Femur (tissue), 1 donor: ENCODE measurements at regions not wholly inside any gene's neighbourhood (a gene's known extent, or its start where the extent isn't known, plus 50 kb on each side); places are given as distances from the start of the nearest gene placed in this dataset.
"Not testable (repeated sequence)": the region's sequence is repeated elsewhere in the genome, so short reads cannot be mapped to it uniquely, and the experiment has no call there.

Source experiments
- DNase-seq: peaks from one replicate; pipeline ENCODE4 v3.0.0-alpha.2; 2017

- DNase-seq: no peak
These were observed 912.2 kb upstream of the ADGRB3 start for GRCh38 chr6:67722861-67723261.

DNA sequence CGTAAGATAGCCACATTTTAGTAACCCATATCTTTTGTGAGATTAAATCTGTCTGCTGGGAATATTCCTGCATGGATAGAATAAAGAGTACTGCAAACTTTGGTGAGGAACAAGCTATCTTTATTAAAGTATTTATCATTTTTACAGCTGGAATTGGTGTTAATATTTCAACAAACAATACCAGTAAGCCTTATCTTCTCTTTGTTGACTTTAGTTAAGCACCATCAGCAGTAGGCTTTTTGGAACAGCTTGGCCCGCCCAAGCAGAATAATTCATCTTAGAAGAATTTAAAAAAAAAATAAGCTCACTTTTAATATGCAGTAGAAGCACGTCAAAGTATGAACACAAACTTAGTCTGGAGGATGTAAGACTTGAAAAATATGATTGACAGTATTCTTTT lies 917.8 kb upstream of the ADGRB3 start:
- DNase-seq: no peak

DNA sequence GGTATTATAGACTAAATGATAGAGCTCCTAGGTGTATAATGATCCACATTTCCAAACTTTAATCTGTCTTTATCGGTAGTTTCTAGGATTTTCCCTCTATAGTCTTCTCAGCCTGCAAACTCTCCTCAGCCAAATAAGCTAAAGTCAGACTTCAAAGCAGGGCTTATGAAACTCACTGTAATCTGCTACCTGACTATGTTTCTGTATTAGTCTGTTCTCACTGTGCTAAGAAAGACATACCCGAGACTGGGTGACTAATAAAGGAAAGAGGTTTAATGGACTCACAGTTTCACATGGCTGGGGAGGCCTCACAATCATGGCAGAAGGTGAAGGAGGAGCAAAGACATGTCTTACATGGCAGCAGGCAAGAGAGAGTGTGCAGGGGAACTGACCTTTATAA lies 928.7 kb upstream of the ADGRB3 start:
- no peak for DNase-seq

GRCh38 chr6:67698534-67698933 lies 936.5 kb upstream of the ADGRB3 start:
- DNase-seq: no peak

GRCh38 chr6:67694127-67694526 lies 941.0 kb upstream of the ADGRB3 start:
- DNase-seq: no peak

DNA sequence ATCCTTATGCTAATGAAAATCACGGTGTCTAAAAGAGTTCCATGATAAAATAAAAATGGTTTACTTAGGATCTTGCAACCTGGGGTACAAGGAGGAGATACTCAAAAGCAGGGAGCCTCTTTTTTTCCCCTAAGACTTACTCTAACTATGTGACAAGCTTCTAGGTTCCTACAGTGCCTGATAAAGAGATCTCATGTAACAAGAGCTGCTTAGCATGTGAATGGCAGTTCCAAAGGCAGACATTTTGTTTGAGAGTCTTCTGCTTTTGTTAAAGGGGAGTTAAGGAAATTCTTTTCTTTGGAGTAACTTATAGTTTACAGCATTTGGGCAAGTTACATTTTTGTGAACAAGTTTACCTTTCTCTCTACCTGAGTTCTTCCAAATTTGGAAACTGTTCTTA lies 945.8 kb upstream of the ADGRB3 start:
- DNase-seq: no peak

DNA sequence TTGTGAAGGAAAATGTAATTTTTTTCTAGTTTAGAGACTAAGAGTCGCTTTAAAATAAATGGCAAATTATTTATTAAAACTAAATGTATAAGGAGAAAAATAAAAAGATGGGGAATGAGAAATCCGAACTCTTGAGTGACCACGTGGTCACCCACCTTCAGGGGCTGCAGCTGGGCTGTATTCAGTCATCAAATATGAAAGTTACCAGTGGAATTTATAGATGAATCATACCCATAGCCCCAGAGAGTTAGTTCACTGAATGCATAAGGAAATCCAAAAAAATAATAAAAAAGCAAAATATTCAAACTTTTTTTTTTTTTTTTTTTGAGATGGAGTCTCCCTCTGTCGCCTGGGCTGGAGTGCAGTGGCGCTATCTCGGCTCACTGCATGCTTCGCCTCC lies 947.7 kb upstream of the ADGRB3 start:
- no peak for DNase-seq

- not testable (repeated sequence) for DNase-seq
These were observed 948.9 kb upstream of the ADGRB3 start for GRCh38 chr6:67686225-67686624.

DNA sequence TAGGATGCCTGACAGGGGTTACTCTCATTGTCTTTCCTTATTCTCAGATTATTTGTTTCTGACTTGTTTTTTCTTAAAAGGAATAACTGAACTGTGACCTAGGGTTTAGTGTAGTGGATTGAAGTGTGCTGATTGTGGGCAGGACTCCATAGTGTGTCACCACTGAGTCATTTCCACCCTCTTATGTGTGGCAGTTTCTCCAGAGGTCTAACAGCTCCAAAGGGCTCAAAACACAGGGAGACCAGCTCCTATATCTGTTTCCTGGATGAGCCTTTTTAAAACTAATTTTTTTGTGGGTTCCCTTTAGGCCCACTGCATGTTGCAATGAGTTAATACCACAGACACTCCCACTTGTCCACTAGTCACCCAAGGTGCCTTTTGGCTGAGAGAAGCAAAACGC lies 951.1 kb upstream of the ADGRB3 start:
- no peak for DNase-seq

- no peak for DNase-seq
These were observed 954.7 kb upstream of the ADGRB3 start for GRCh38 chr6:67680297-67680932.

DNA sequence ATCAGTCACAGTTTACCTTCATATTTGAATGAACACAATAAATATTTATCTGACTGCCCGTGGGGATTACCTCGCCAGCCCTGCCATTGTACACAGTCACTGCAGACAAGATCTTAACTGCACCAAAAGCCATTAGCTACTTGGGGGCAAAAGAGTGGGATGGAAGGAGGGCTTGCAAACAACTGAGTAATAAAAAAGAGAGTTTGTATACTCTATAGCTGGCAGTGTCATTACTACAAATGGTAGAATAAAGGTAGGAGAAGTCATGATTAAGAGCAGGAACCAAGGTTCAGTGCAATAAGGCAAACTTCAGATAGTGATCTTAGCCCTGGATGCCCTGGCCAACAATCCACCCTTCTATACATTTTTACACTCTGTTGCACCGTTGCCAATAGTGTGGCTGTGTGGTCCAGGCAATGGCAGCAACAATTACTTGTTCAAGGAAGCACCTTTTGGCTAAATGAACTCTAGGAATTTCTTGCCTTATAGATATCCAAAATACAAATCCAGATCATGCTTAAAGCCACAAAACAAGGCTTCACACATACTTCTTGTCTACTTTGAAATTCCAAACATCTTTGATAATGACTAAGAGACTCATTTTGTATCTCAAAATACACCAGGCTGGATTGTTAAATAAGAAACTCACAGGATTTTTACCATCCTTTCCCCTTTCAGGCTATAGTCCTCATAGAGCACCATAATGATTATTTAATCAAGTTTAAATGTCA lies 955.4 kb upstream of the ADGRB3 start:
- no peak for DNase-seq

DNA sequence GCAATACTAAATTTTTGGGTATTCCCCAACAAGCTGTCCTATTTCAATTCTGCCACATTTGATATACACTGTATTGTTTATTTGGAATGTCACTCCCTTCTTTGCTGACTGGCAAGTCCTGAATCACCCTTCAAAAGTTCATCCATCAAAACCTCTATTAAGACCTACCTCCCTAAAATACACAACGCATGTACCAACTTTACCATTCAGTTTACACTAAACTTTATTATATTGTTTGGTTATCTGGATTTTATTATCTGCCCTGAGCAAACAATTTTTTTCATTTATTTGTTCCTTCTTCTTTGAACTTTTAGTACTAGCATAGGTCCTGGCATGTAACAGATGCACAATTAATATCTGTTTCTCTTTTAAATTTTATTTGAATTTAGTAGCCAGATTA lies 958.2 kb upstream of the ADGRB3 start:
- DNase-seq: no peak

- no peak for DNase-seq
These were observed 967.3 kb upstream of the ADGRB3 start for GRCh38 chr6:67667637-67668422.

GRCh38 chr6:67666177-67666964 lies 968.7 kb upstream of the ADGRB3 start:
- DNase-seq: no peak

DNA sequence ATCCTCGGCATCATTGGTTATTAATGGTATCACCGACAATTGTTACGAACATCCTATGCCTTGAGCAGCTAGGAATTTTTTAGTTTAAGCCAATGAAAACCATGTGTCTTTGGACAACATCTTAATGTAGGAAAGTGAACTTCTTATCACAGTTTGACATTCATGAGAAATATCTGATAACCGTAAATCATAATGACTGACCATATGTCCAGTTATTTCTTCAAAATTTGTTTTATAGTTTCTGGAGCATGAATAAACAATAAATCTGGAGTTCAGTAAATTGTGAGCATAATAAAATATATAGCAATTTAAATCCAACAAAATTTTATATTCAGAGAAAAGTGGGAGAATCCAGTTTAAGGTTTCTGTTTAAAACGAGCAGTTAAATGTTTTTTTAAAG lies 970.1 kb upstream of the ADGRB3 start:
- no peak for DNase-seq

DNA sequence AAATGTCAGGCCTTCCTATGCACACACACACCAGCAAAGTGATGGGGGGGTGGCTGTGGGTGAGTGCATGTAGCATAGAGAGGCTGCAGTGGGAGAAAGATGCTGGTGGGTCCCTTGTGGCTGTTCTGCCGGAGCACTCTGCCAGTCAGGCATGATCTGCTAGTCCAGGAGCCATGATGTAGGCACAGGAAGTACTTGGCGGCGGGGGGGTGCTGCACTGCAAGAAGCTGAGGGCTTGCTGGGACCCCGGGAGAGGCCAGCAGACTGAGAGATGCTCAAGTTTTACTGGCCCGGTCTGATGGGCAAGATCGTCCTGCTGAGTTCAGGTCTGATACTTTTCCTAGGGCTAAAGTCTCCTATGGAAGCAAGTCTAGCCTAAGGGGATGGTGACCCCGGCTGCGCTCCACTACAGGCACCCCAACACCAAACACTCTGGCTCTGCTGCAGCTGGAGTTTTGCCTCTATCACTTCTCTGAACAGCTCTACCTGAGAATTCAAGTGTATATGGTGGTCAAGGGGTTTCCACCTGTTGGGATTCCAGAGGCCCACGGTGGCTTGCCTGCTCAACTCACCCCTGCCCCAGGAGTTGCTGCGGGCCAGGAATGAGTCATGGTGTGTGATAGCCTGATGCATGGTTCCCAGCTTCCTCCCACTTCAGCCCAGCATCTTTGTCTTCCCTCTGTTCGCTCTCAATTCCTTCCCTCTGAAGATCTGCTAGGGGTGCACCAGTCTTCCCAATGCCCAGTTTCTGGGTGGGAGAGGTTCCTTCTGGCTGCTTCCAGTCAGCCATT lies 971.8 kb upstream of the ADGRB3 start:
- no peak for DNase-seq

- no peak for DNase-seq
These were observed 981.5 kb upstream of the ADGRB3 start for GRCh38 chr6:67653561-67653960.

DNA sequence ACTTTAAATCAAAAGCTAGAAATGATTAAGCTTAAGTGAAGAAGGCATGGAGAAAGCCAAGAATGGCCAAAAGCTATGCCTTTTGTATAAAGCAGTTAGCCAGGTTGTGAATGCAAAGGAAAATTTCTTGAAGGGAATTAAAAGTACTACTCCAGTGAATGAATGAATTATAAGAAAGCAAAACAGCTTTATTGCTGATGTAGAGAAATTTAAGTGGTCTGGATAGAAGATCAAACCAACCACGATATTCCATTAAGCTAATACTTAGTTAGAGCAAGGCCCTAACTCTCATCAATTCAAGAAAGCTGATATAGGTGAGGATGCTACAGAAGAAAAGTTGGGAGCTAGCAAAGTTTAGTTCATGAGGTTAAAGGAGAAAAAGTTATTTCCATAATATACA lies 988.5 kb upstream of the ADGRB3 start:
- DNase-seq: no peak

DNA sequence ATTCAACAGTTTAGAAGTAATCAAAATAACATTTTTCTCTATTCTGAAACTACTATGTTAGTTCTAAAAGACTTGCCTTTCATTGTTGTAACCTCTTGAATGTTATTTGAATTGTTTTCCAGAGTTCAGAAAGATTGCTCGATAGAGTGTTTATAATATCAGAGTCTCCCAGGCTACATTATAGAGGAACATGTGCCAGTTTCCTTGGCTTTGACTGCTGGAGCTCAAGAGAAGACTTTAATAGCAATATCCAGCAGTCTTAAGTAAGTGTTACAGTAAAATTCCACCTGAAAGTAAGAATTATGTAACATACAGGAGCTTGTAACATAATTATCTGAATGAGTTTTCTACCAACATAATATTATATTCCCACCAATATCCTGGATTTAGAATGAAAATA lies 991.8 kb upstream of the ADGRB3 start:
- no peak for DNase-seq

GRCh38 chr6:67642582-67642981 lies 992.5 kb upstream of the ADGRB3 start:
- DNase-seq: no peak

- DNase-seq: no peak
These were observed 994.6 kb upstream of the ADGRB3 start for GRCh38 chr6:67640484-67640883.

DNA sequence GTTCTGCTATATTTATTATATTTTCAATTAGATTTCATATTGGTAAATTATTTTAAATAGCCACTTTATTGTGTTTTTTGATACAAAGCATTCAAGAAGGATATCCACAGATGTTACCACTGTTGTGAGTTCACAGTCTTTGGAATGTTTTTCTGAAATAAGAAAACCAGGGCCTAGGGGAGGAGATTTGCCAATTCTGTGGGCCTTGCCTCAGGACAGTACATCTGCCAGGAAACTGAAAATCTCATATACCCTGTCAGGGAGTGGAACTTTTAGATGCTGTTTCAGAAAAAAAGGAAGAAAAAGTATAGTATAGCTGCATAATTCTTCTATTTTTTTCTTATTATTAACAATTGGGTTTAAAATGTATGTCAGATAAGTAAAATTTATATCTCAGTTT lies 995.9 kb upstream of the ADGRB3 start:
- no peak for DNase-seq
